ENCODE measurements at regions not wholly inside any gene's neighbourhood (a gene's known extent, or its start where the extent isn't known, plus 50 kb on each side); places are given as distances from the start of the nearest gene placed in this dataset.

DNA sequence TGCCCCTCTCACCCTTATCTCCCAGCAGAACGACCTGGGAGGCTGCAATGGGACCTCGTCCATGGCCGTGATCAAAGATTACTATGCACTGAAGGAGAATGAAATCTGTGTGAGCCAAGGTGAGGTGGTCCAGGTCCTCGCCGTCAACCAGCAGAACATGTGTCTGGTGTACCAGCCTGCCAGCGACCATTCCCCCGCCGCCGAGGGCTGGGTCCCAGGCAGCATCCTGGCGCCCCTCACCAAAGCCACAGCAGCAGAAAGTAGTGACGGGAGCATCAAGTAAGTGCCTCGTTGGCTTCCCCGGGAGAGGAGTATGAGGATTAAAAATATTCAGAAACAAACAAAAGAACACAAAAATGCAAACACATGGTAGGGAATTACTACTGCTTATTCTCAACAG, 55.9 kb upstream of the UMPS start:
- no peaks in the 10 kb centered on the region for H3K27me3 ChIP-seq (ENCODE audit: insufficient read depth, poor library complexity, severe bottlenecking)
- no peak overlapping the region for H3K27ac ChIP-seq (replicated peaks)
- no peak for DNase-seq (ENCODE audit: low read depth in 1 of 2, low spot score in 1 of 2)
- TF ChIP-seq SPI1 (IDR thresholded peaks at IDR 0.05; ENCODE audit: borderline replicate concordance, low read depth) (no peak), POLR2AphosphoS5 (IDR thresholded peaks at IDR 0.05; ENCODE audit: low read depth) (no peak), GABPA (IDR thresholded peaks at IDR 0.05; ENCODE audit: low read depth) (no peak)
- TF ChIP-seq, protein P1, sequence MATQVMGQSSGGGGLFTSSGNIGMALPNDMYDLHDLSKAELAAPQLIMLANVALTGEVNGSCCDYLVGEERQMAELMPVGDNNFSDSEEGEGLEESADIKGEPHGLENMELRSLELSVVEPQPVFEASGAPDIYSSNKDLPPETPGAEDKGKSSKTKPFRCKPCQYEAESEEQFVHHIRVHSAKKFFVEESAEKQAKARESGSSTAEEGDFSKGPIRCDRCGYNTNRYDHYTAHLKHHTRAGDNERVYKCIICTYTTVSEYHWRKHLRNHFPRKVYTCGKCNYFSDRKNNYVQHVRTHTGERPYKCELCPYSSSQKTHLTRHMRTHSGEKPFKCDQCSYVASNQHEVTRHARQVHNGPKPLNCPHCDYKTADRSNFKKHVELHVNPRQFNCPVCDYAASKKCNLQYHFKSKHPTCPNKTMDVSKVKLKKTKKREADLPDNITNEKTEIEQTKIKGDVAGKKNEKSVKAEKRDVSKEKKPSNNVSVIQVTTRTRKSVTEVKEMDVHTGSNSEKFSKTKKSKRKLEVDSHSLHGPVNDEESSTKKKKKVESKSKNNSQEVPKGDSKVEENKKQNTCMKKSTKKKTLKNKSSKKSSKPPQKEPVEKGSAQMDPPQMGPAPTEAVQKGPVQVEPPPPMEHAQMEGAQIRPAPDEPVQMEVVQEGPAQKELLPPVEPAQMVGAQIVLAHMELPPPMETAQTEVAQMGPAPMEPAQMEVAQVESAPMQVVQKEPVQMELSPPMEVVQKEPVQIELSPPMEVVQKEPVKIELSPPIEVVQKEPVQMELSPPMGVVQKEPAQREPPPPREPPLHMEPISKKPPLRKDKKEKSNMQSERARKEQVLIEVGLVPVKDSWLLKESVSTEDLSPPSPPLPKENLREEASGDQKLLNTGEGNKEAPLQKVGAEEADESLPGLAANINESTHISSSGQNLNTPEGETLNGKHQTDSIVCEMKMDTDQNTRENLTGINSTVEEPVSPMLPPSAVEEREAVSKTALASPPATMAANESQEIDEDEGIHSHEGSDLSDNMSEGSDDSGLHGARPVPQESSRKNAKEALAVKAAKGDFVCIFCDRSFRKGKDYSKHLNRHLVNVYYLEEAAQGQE (IDR thresholded peaks at IDR 0.05; ENCODE audit: insufficient replicate concordance, low read depth) = no peak
- TF ChIP-seq, protein P2, sequence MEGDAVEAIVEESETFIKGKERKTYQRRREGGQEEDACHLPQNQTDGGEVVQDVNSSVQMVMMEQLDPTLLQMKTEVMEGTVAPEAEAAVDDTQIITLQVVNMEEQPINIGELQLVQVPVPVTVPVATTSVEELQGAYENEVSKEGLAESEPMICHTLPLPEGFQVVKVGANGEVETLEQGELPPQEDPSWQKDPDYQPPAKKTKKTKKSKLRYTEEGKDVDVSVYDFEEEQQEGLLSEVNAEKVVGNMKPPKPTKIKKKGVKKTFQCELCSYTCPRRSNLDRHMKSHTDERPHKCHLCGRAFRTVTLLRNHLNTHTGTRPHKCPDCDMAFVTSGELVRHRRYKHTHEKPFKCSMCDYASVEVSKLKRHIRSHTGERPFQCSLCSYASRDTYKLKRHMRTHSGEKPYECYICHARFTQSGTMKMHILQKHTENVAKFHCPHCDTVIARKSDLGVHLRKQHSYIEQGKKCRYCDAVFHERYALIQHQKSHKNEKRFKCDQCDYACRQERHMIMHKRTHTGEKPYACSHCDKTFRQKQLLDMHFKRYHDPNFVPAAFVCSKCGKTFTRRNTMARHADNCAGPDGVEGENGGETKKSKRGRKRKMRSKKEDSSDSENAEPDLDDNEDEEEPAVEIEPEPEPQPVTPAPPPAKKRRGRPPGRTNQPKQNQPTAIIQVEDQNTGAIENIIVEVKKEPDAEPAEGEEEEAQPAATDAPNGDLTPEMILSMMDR (IDR thresholded peaks at IDR 0.05; ENCODE audit: insufficient read depth, low read length) = no peak
- no peak overlapping the region for H3K4me3 ChIP-seq (replicated peaks; ENCODE audit: insufficient read depth, low read length)

DNA sequence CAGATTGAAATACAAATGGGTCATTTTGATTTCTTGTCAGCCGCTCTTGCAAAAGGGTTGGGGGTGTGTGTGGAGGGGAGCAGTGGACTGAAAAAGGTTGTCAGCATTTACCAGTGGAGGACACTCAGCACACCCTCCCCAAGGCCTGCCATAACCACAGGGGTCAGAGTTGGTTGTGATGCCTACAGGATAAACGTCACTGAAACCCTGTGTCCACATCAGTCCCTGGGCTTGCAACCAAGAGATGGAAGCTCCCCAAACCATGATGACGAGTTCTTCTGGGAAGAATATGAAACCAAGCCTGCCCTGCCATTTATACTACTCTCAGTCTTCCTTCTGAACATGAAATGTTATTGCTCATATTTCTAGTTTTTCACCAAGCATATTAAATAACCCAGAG, 54.0 kb upstream of the UMPS start:
- TF ChIP-seq, protein P1 (IDR thresholded peaks at IDR 0.05; ENCODE audit: insufficient replicate concordance, low read depth) = no peak
- TF ChIP-seq, protein P2 (IDR thresholded peaks at IDR 0.05; ENCODE audit: insufficient read depth, low read length) = no peak
- no peak for TF ChIP-seq SPI1 (IDR thresholded peaks at IDR 0.05; ENCODE audit: borderline replicate concordance, low read depth)
- TF ChIP-seq GABPA (IDR thresholded peaks at IDR 0.05; ENCODE audit: low read depth) = no peak
- TF ChIP-seq POLR2AphosphoS5 (IDR thresholded peaks at IDR 0.05; ENCODE audit: low read depth) = no peak
- no peak for DNase-seq (ENCODE audit: low read depth in 1 of 2, low spot score in 1 of 2)
- no peak overlapping the region for H3K4me3 ChIP-seq (replicated peaks; ENCODE audit: insufficient read depth, low read length)
- H3K27me3 ChIP-seq (ENCODE audit: insufficient read depth, poor library complexity, severe bottlenecking) = no peaks in the 10 kb centered on the region
- H3K27ac ChIP-seq (replicated peaks) = no peak overlapping the region

DNA sequence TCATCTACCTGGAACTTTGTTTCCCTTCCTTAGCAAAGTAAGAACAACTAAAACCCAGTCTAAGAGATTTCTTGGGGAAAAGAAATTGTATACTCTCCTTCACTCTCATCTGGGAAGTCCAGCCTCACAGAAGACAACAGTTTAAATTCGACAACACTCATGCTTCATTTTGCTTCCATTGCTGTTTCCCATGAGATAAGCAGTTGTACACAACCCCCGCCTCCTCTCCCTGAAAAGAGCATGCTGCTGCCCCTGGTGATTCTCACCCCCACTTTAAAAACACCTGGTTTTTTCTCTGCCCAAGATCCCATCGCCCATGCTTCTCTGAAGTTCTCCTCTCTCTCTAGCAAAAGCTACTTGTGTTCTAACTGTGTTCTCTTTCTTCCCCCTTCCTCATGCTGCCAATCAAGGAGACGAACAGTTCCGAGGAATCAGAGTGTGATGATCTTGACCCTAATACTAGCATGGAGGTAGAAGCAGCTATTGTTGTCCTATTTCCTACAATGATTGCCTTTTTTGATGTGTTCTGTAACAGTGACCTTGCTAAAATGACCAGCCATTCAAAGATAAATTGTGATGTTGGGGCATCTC, 51.1 kb upstream of the UMPS start:
- Histone ChIP-seq H3K27ac (replicated peaks) (no peak overlapping the region), H3K4me3 (replicated peaks; ENCODE audit: insufficient read depth, low read length) (no peak overlapping the region), H3K27me3 (ENCODE audit: insufficient read depth, poor library complexity, severe bottlenecking) (no peaks in the 10 kb centered on the region)
- no peak for DNase-seq (ENCODE audit: low read depth in 1 of 2, low spot score in 1 of 2)
- no peak for TF ChIP-seq POLR2AphosphoS5 (IDR thresholded peaks at IDR 0.05; ENCODE audit: low read depth)
- TF ChIP-seq GABPA (IDR thresholded peaks at IDR 0.05; ENCODE audit: low read depth) = no peak
- TF ChIP-seq, protein P1 (IDR thresholded peaks at IDR 0.05; ENCODE audit: insufficient replicate concordance, low read depth) = no peak
- TF ChIP-seq, protein P2 (IDR thresholded peaks at IDR 0.05; ENCODE audit: insufficient read depth, low read length) = no peak
